Gastroesophageal sphincter (tissue), 4 donors: ENCODE measurements at regions not wholly inside any gene's neighbourhood (a gene's known extent, or its start where the extent isn't known, plus 50 kb on each side); places are given as distances from the start of the nearest gene placed in this dataset.

Experiments used
- ATAC-seq: fragments of 150-250 bp; one replicate; pipeline ENCODE4 v1.9.1; 2016; ENCODE audit warnings: mild to moderate bottlenecking, moderate library complexity
- H3K27ac ChIP-seq, 4 donors: fragments of 200-600 bp; sonication (generic) in 3 of 4; 1 replicate in 3 of 4; 2 replicates in 1 of 4; pipeline ENCODE4 v1.5.1; 2016 to 2019
- H3K27me3 ChIP-seq: fragments of 200-600 bp; sonication (generic); one replicate; pipeline ENCODE4 v1.5.1; 2019
- H3K36me3 ChIP-seq, 2 donors: fragments of 200-600 bp; sonication (generic); one replicate each; pipeline ENCODE4 v1.5.1; 2019; ENCODE audit warnings: control low read depth in 1 of 2
- H3K4me1 ChIP-seq, 3 donors: fragments of 200-600 bp; sonication (generic); 1 replicate in 2 of 3; 2 replicates in 1 of 3; pipeline ENCODE4 v1.5.1; 2016 to 2019; ENCODE audit warnings: control low read depth in 2 of 3
- H3K4me3 ChIP-seq, 2 donors: fragments of 200-600 bp; sonication (generic); one replicate each; pipeline ENCODE4 v1.5.1; 2019; ENCODE audit warnings: mild to moderate bottlenecking in 1 of 2, moderate library complexity in 1 of 2
- H3K9me3 ChIP-seq, 3 donors: fragments of 200-600 bp; sonication (generic); one replicate each; pipeline ENCODE4 v1.5.1; 2017 to 2019; ENCODE audit warnings: control low read depth in 2 of 3
- EP300 ChIP-seq: sonication (generic); formaldehyde crosslinking; IDR thresholded peaks from one replicate; pipeline ENCODE4 v1.6.1; 2017; ENCODE audit warnings: antibody characterized with exemption, mild to moderate bottlenecking
- POLR2A ChIP-seq, 2 donors: fragments of 450-650 bp; IDR thresholded peaks; one replicate each; pipeline ENCODE4 v1.6.1; 2017; ENCODE audit warnings: antibody characterized with exemption in 2 of 2, mild to moderate bottlenecking in 2 of 2, moderate library complexity in 1 of 2
- POLR2AphosphoS5 ChIP-seq: sonication (generic); formaldehyde crosslinking; IDR thresholded peaks from one replicate; pipeline ENCODE4 v1.6.1; 2017; ENCODE audit warnings: antibody characterized with exemption
- WGBS, 2 donors: methylation state at CpG; one replicate each; pipeline ENCODE4 v1.1.5; 2018; ENCODE audit warnings: low coverage in 1 of 2; 5-methylcytosine and 5-hydroxymethylcytosine counted together
- TF ChIP-seq, protein P1 (sequence below), 4 experiments: fragments of 200-600 bp in 2 of 4; fragments of 450-650 bp in 2 of 4; sonication (generic) in 1 of 4; IDR thresholded peaks; one replicate each; pipeline ENCODE4 v1.5.1; 2017 to 2019; ENCODE audit warnings: antibody characterized with exemption in 4 of 4, mild to moderate bottlenecking in 2 of 4, moderate library complexity in 2 of 4

- no peak for ATAC-seq
- TF ChIP-seq EP300 (no peak), POLR2AphosphoS5 (no peak), POLR2A (IDR thresholded peaks at IDR 0.05) (no peak)
- TF ChIP-seq, protein P1, sequence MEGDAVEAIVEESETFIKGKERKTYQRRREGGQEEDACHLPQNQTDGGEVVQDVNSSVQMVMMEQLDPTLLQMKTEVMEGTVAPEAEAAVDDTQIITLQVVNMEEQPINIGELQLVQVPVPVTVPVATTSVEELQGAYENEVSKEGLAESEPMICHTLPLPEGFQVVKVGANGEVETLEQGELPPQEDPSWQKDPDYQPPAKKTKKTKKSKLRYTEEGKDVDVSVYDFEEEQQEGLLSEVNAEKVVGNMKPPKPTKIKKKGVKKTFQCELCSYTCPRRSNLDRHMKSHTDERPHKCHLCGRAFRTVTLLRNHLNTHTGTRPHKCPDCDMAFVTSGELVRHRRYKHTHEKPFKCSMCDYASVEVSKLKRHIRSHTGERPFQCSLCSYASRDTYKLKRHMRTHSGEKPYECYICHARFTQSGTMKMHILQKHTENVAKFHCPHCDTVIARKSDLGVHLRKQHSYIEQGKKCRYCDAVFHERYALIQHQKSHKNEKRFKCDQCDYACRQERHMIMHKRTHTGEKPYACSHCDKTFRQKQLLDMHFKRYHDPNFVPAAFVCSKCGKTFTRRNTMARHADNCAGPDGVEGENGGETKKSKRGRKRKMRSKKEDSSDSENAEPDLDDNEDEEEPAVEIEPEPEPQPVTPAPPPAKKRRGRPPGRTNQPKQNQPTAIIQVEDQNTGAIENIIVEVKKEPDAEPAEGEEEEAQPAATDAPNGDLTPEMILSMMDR (IDR thresholded peaks at IDR 0.05) = no peak
- 82 to 93% methylated on average over 6 to 9 of the region's 26 CpGs for WGBS, 2 donors
- H3K36me3 ChIP-seq = no peaks in the 10 kb centered on the region
- H3K4me3 ChIP-seq = no peak overlapping the region
- H3K9me3 ChIP-seq = no peaks in the 10 kb centered on the region
- no peaks in the 10 kb centered on the region for H3K27me3 ChIP-seq
- H3K27ac ChIP-seq = no peak overlapping the region
- H3K4me1 ChIP-seq = no peaks in the 10 kb centered on the region
Measured at GRCh38 chr2:239864247-239865058, 160.7 kb downstream of the NDUFA10 start.

DNA sequence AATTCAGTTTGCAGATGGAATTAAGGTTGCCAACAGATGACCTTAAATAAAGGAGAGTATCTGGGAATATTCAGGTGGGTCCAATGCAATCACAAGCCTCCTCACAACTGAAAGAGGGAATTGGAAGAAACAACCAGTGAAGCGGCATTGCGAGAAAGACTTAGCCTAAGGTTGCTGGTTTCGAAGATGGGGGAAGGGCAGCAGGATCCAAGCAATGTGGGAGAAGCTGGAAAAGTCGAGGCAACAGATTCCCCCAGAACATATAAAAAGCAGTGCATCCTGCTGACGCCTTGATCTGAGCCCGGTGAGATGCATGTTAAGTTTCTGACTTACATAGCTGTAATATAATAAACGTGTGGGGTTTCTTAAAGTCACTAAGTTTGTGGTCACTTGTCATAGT lies 162.5 kb downstream of the NDUFA10 start:
- H3K36me3 ChIP-seq = no peaks in the 10 kb centered on the region
- no peaks in the 10 kb centered on the region for H3K4me1 ChIP-seq
- no peak overlapping the region for H3K27ac ChIP-seq
- TF ChIP-seq POLR2A (IDR thresholded peaks at IDR 0.05) = no peak
- no peak for TF ChIP-seq EP300
- TF ChIP-seq POLR2AphosphoS5 = no peak
- TF ChIP-seq, protein P1 (IDR thresholded peaks at IDR 0.05) = no peak
- no peak overlapping the region for H3K4me3 ChIP-seq
- WGBS, 2 donors = 66 to 89% methylated on average over 4 to 7 of the region's 7 CpGs
- ATAC-seq = no peak
- H3K9me3 ChIP-seq = no peaks in the 10 kb centered on the region
- peaks cover under 1% of the 10 kb centered on the region for H3K27me3 ChIP-seq

- Histone ChIP-seq H3K36me3 (no peaks in the 10 kb centered on the region), H3K27ac (no peak overlapping the region), H3K9me3 (no peaks in the 10 kb centered on the region), H3K4me3 (no peak overlapping the region), H3K27me3 (peaks cover 6% of the 10 kb centered on the region), H3K4me1 (no peaks in the 10 kb centered on the region)
- TF ChIP-seq, protein P1 (IDR thresholded peaks at IDR 0.05) = no peak
- TF ChIP-seq POLR2A (IDR thresholded peaks at IDR 0.05) (no peak), EP300 (no peak), POLR2AphosphoS5 (no peak)
- no peak for ATAC-seq
- WGBS, 2 donors = 23 to 46% methylated on average over 4 to 5 of the region's 5 CpGs
Measured at GRCh38 chr2:239858179-239858578, 167.0 kb downstream of the NDUFA10 start.

DNA sequence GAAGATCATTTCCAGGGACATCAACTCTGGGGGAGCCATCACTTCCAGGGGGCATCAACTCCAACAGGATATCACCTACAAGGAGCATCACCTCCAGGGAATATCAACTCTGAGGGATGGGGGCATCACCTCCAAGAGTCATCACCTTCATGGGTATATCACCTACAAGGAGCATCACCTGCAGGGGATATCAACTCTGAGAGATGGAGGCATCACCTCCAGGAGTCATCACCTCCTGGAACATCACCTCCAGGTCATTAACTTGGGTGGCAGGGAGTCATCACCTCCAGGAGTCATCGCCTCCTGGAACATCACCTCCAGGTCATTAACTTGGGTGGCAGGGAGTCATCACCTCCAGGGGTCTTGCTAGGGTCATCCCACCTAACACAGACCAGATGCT lies 167.6 kb downstream of the NDUFA10 start:
- WGBS, 2 donors = no CpG with 5 or more reads among the region's 1 CpG
- H3K9me3 ChIP-seq = no peaks in the 10 kb centered on the region
- no peaks in the 10 kb centered on the region for H3K36me3 ChIP-seq
- H3K4me3 ChIP-seq = no peak overlapping the region
- no peak for ATAC-seq
- H3K4me1 ChIP-seq = no peaks in the 10 kb centered on the region
- H3K27ac ChIP-seq = no peak overlapping the region
- TF ChIP-seq EP300 = no peak
- no peak for TF ChIP-seq POLR2AphosphoS5
- peaks cover 6% of the 10 kb centered on the region for H3K27me3 ChIP-seq

- TF ChIP-seq EP300 = no peak
- no peak for TF ChIP-seq POLR2AphosphoS5
- TF ChIP-seq, protein P1 (IDR thresholded peaks at IDR 0.05) = no peak
- TF ChIP-seq POLR2A (IDR thresholded peaks at IDR 0.05) = no peak
- WGBS, 2 donors = 81% methylated on average over 6 of the region's 8 CpGs; no CpG with 5 or more reads in 1 of the 2 donors
- Histone ChIP-seq H3K27me3 (peaks cover 6% of the 10 kb centered on the region), H3K36me3 (no peaks in the 10 kb centered on the region), H3K4me1 (no peaks in the 10 kb centered on the region), H3K27ac (no peak overlapping the region), H3K4me3 (no peak overlapping the region), H3K9me3 (peaks cover 0 to 3% (median 0%) of the 10 kb centered on the region in 3 donors)
- no peak for ATAC-seq
Measured at GRCh38 chr2:239856620-239857285, 168.4 kb downstream of the NDUFA10 start.
